Neuronal stem cell (in vitro differentiated cells): ENCODE measurements at regions not wholly inside any gene's neighbourhood (a gene's known extent, or its start where the extent isn't known, plus 50 kb on each side); places are given as distances from the start of the nearest gene placed in this dataset.

Source experiments
- DNase-seq: peaks from one replicate; pipeline ENCODE4 v3.0.0-alpha.2; 2013; ENCODE audit warnings: low spot score
- H2AFZ ChIP-seq: one replicate; pipeline ENCODE4 v1.6.1; 2013; ENCODE audit warnings: mild to moderate bottlenecking, low read length, inconsistent platforms
- H2AK5ac ChIP-seq: 2 replicates; pipeline ENCODE4 v1.6.1; 2013; ENCODE audit warnings: low read depth, mild to moderate bottlenecking, inconsistent platforms, low read length, moderate library complexity, mixed read lengths
- H2BK120ac ChIP-seq: 2 replicates; pipeline ENCODE4 v1.6.1; 2013; ENCODE audit warnings: low read depth, mild to moderate bottlenecking, inconsistent platforms, low read length, moderate library complexity, mixed read lengths
- H2BK12ac ChIP-seq: one replicate; pipeline ENCODE4 v1.6.1; 2013; ENCODE audit warnings: low read length, inconsistent platforms
- H2BK15ac ChIP-seq: 2 replicates; pipeline ENCODE4 v1.6.1; 2013; ENCODE audit warnings: mild to moderate bottlenecking, low read length, inconsistent platforms, mixed read lengths
- H2BK5ac ChIP-seq: one replicate; pipeline ENCODE4 v1.6.1; 2013; ENCODE audit warnings: inconsistent platforms, mild to moderate bottlenecking, low read length, moderate library complexity
- H3K14ac ChIP-seq: one replicate; pipeline ENCODE4 v1.6.1; 2013; ENCODE audit warnings: low read length, inconsistent platforms
- H3K18ac ChIP-seq: 2 replicates; pipeline ENCODE4 v1.6.1; 2013; ENCODE audit warnings: low read length, inconsistent platforms
- H3K23ac ChIP-seq: 2 replicates; pipeline ENCODE4 v1.6.1; 2013; ENCODE audit warnings: low read depth, mild to moderate bottlenecking, mixed read lengths, low read length, inconsistent platforms; ENCODE audit not compliant: poor library complexity
- H3K27ac ChIP-seq: replicated peaks from 3 replicates; pipeline ENCODE4 v1.5.1; 2013; ENCODE audit warnings: low read length, inconsistent platforms
- H3K27me3 ChIP-seq, 3 experiments: 2 replicates each; pipeline ENCODE4 v1.6.1; 2013; ENCODE audit warnings: low read length in 3 of 3, mild to moderate bottlenecking in 2 of 3, inconsistent platforms in 1 of 3, low read depth in 1 of 3, mixed read lengths in 1 of 3, moderate library complexity in 1 of 3; ENCODE audit not compliant: control insufficient read depth in 3 of 3, insufficient read depth in 3 of 3
- H3K36me3 ChIP-seq, 2 donors: replicated peaks in 1 of 2; 2 replicates each; pipeline ENCODE4 v1.6.1; 2013; ENCODE audit warnings: low read length in 2 of 2; ENCODE audit not compliant: control insufficient read depth in 2 of 2, insufficient read depth in 2 of 2
- H3K4ac ChIP-seq: 2 replicates; pipeline ENCODE4 v1.6.1; 2013; ENCODE audit warnings: inconsistent platforms, mild to moderate bottlenecking, low read length, moderate library complexity
- H3K4me1 ChIP-seq, 2 donors: 1 replicate in 1 of 2; 2 replicates in 1 of 2; pipeline ENCODE4 v1.6.1; 2013; ENCODE audit warnings: low read length in 2 of 2, low read depth in 1 of 2; ENCODE audit not compliant: control insufficient read depth in 2 of 2, insufficient read depth in 1 of 2
- H3K4me2 ChIP-seq: one replicate; pipeline ENCODE4 v1.6.1; 2013; ENCODE audit warnings: mild to moderate bottlenecking, low read length, inconsistent platforms; ENCODE audit not compliant: insufficient read depth, poor library complexity, severe bottlenecking
- H3K4me3 ChIP-seq, 2 donors: 2 replicates each; pipeline ENCODE4 v1.5.1; 2013; ENCODE audit warnings: low read length in 2 of 2, mild to moderate bottlenecking in 2 of 2, inconsistent platforms in 1 of 2, moderate library complexity in 1 of 2
- H3K79me1 ChIP-seq: one replicate; pipeline ENCODE4 v1.6.1; 2013; ENCODE audit warnings: low read depth, mild to moderate bottlenecking, inconsistent platforms, low read length, moderate library complexity
- H3K9ac ChIP-seq: one replicate; pipeline ENCODE4 v1.6.1; 2013; ENCODE audit warnings: mild to moderate bottlenecking, low read depth, low read length, inconsistent platforms; ENCODE audit not compliant: poor library complexity
- H3K9me3 ChIP-seq, 2 donors: replicated peaks in 1 of 2; 2 replicates each; pipeline versions ENCODE3 to v1.6.1; 2013; ENCODE audit warnings: low read length in 2 of 2, mild to moderate bottlenecking in 2 of 2, inconsistent platforms in 1 of 2, low read depth in 1 of 2, mixed read lengths in 1 of 2, moderate library complexity in 1 of 2; ENCODE audit not compliant: control insufficient read depth in 2 of 2, insufficient read depth in 1 of 2
- H4K8ac ChIP-seq: one replicate; pipeline ENCODE4 v1.6.1; 2013; ENCODE audit warnings: low read depth, mild to moderate bottlenecking, inconsistent platforms, low read length, moderate library complexity
- H4K91ac ChIP-seq: one replicate; pipeline ENCODE4 v1.6.1; 2013; ENCODE audit warnings: low read length, low read depth, mild to moderate bottlenecking, inconsistent platforms; ENCODE audit not compliant: poor library complexity
- WGBS, 2 donors: extraction: QIAGEN DNeasy Blood & Tissue Kit; methylation state at CpG; one replicate each; pipeline ENCODE4 v1.1.7; 2013; ENCODE audit warnings: missing lambda C conversion rate in 2 of 2, mixed read lengths in 1 of 2; ENCODE audit not compliant: insufficient read length in 2 of 2, insufficient replicate concordance in 1 of 2; ENCODE audit errors: extremely low coverage in 2 of 2; 5-methylcytosine and 5-hydroxymethylcytosine counted together

- H2BK12ac ChIP-seq = no peak overlapping the region
- no peak overlapping the region for H3K18ac ChIP-seq
- no peak overlapping the region for H3K27ac ChIP-seq
- DNase-seq = no peak
- H4K91ac ChIP-seq = no peak overlapping the region
- no peak overlapping the region for H2BK5ac ChIP-seq
- H3K4me2 ChIP-seq = no peak overlapping the region
- H3K36me3 ChIP-seq = no peaks in the 10 kb centered on the region
- H3K23ac ChIP-seq = no peak overlapping the region
- H3K4me3 ChIP-seq = no peak overlapping the region
- no CpG with 5 or more reads among the region's 3 CpGs for WGBS, 2 donors
- H2AK5ac ChIP-seq = no peak overlapping the region
- peaks cover 0 to 5% of the 10 kb centered on the region in 2 donors for H3K4me1 ChIP-seq
- no peak overlapping the region for H3K4ac ChIP-seq
- H3K9ac ChIP-seq = no peak overlapping the region
- H2BK120ac ChIP-seq = no peak overlapping the region
- no peaks in the 10 kb centered on the region for H3K9me3 ChIP-seq
- no peak overlapping the region for H2AFZ ChIP-seq
- H3K14ac ChIP-seq = no peak overlapping the region
- no peak overlapping the region for H4K8ac ChIP-seq
- peaks cover 0 to 40% (median 19%) of the 10 kb centered on the region in 3 experiments for H3K27me3 ChIP-seq
- no peak overlapping the region for H2BK15ac ChIP-seq
- no peaks in the 10 kb centered on the region for H3K79me1 ChIP-seq
Measured at GRCh38 chrX:137423241-137423640, 142.7 kb upstream of the ZIC3 start.

- Histone ChIP-seq H3K27ac (no peak overlapping the region), H3K18ac (no peak overlapping the region), H3K14ac (no peak overlapping the region), H3K36me3 (no peaks in the 10 kb centered on the region), H2BK120ac (no peak overlapping the region), H4K91ac (no peak overlapping the region), H3K27me3 (peaks cover 0 to 6% (median 0%) of the 10 kb centered on the region in 3 experiments), H3K4ac (no peak overlapping the region), H3K4me2 (no peak overlapping the region), H3K4me3 (no peak overlapping the region), H3K9me3 (no peaks in the 10 kb centered on the region), H2AFZ (no peak overlapping the region), H3K9ac (no peak overlapping the region), H4K8ac (no peak overlapping the region), H2BK5ac (no peak overlapping the region), H2BK12ac (no peak overlapping the region), H3K23ac (no peak overlapping the region), H3K79me1 (no peaks in the 10 kb centered on the region), H3K4me1 (no peaks in the 10 kb centered on the region), H2BK15ac (no peak overlapping the region), H2AK5ac (no peak overlapping the region)
- DNase-seq = no peak
- no CpG with 5 or more reads among the region's 2 CpGs for WGBS, 2 donors
Measured at GRCh38 chrX:137418086-137418485, 147.8 kb upstream of the ZIC3 start.

GRCh38 chrX:137413190-137413589 is 152.7 kb upstream of the ZIC3 start:
- Histone ChIP-seq H3K23ac (no peak overlapping the region), H2AFZ (no peak overlapping the region), H3K14ac (no peak overlapping the region), H3K18ac (no peak overlapping the region), H4K91ac (no peak overlapping the region), H3K4ac (no peak overlapping the region), H4K8ac (no peak overlapping the region), H3K27me3 (no peaks in the 10 kb centered on the region), H3K4me3 (no peak overlapping the region), H2BK120ac (no peak overlapping the region), H2AK5ac (no peak overlapping the region), H2BK15ac (no peak overlapping the region), H3K4me2 (no peak overlapping the region), H3K79me1 (no peaks in the 10 kb centered on the region), H3K4me1 (no peaks in the 10 kb centered on the region), H2BK5ac (no peak overlapping the region), H3K27ac (no peak overlapping the region), H3K9me3 (no peaks in the 10 kb centered on the region), H2BK12ac (no peak overlapping the region), H3K9ac (no peak overlapping the region), H3K36me3 (no peaks in the 10 kb centered on the region)
- no CpG with 5 or more reads among the region's 3 CpGs for WGBS, 2 donors
- no peak for DNase-seq

GRCh38 chrX:137405449-137406140 is 160.3 kb upstream of the ZIC3 start:
- Histone ChIP-seq H2BK5ac (no peak overlapping the region), H3K4ac (no peak overlapping the region), H3K4me1 (no peaks in the 10 kb centered on the region), H3K27me3 (no peaks in the 10 kb centered on the region), H3K18ac (no peak overlapping the region), H4K91ac (no peak overlapping the region), H2BK120ac (no peak overlapping the region), H2AK5ac (no peak overlapping the region), H3K79me1 (no peaks in the 10 kb centered on the region), H3K23ac (no peak overlapping the region), H3K9me3 (no peaks in the 10 kb centered on the region), H3K27ac (no peak overlapping the region), H3K36me3 (no peaks in the 10 kb centered on the region), H2AFZ (no peak overlapping the region), H2BK12ac (no peak overlapping the region), H3K9ac (no peak overlapping the region), H2BK15ac (no peak overlapping the region), H4K8ac (no peak overlapping the region), H3K4me2 (no peak overlapping the region), H3K4me3 (no peak overlapping the region), H3K14ac (no peak overlapping the region)
- no peak for DNase-seq
- WGBS, 2 donors = no CpG with 5 or more reads among the region's 26 CpGs
